IMR-90 (cell line): ENCODE measurements at regions not wholly inside any gene's neighbourhood (a gene's known extent, or its start where the extent isn't known, plus 50 kb on each side); places are given as distances from the start of the nearest gene placed in this dataset.

ENCODE experiments used
- MAFK ChIP-seq: IDR thresholded peaks from 2 replicates; pipeline ENCODE4 v1.6.1; 2012; ENCODE audit warnings: low read depth, low read length, improper control_type of control experiment
- POLR2A ChIP-seq: IDR thresholded peaks from 2 replicates; pipeline ENCODE4 v1.6.1; 2012; ENCODE audit warnings: mild to moderate bottlenecking, low read depth, low read length
- SMC3 ChIP-seq: fragments of 150-350 bp; IDR thresholded peaks from 2 replicates; pipeline ENCODE4 v1.6.1; 2016; ENCODE audit warnings: low read depth, mild to moderate bottlenecking, antibody characterized with exemption, low read length, moderate library complexity
- TF ChIP-seq, protein P1 (sequence below): fragments of 150-350 bp; IDR thresholded peaks from 2 replicates; pipeline ENCODE4 v1.6.1; 2016; ENCODE audit warnings: low read depth, mild to moderate bottlenecking, low read length, moderate library complexity, borderline replicate concordance
- TF ChIP-seq, protein P2 (sequence below): conservative IDR thresholded peaks from 2 replicates; pipeline ENCODE4 v1.5.1; 2012; ENCODE audit warnings: mild to moderate bottlenecking, low read depth, low read length, improper control_type of control experiment

DNA sequence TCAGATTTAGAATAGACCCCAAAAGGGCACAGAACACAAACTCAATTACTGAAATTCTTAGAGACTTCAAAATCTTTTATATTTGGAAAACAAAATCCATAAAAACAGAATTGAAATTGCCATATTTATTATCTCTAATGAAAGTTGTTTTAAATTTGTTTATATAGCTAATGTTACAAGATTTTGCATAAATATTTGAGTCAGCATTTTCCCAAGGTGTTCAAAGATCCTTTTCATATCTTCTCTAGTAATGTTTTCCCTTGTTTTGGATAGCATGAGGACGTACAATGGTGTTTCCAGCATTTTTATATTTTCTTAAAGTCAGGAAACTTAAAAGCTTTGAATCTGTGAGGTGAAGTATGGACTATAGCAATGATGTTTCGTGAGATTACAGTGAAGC lies 235.2 kb upstream of the EPHA7 start:
- TF ChIP-seq, protein P1, sequence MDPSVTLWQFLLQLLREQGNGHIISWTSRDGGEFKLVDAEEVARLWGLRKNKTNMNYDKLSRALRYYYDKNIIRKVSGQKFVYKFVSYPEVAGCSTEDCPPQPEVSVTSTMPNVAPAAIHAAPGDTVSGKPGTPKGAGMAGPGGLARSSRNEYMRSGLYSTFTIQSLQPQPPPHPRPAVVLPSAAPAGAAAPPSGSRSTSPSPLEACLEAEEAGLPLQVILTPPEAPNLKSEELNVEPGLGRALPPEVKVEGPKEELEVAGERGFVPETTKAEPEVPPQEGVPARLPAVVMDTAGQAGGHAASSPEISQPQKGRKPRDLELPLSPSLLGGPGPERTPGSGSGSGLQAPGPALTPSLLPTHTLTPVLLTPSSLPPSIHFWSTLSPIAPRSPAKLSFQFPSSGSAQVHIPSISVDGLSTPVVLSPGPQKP, result no peak
- TF ChIP-seq, protein P2, sequence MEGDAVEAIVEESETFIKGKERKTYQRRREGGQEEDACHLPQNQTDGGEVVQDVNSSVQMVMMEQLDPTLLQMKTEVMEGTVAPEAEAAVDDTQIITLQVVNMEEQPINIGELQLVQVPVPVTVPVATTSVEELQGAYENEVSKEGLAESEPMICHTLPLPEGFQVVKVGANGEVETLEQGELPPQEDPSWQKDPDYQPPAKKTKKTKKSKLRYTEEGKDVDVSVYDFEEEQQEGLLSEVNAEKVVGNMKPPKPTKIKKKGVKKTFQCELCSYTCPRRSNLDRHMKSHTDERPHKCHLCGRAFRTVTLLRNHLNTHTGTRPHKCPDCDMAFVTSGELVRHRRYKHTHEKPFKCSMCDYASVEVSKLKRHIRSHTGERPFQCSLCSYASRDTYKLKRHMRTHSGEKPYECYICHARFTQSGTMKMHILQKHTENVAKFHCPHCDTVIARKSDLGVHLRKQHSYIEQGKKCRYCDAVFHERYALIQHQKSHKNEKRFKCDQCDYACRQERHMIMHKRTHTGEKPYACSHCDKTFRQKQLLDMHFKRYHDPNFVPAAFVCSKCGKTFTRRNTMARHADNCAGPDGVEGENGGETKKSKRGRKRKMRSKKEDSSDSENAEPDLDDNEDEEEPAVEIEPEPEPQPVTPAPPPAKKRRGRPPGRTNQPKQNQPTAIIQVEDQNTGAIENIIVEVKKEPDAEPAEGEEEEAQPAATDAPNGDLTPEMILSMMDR, result no peak
- no peak for TF ChIP-seq SMC3
- TF ChIP-seq MAFK, result peak; percentile 76
- TF ChIP-seq POLR2A, result no peak
